AG04449 (cell line): ENCODE measurements at regions not wholly inside any gene's neighbourhood (a gene's known extent, or its start where the extent isn't known, plus 50 kb on each side); places are given as distances from the start of the nearest gene placed in this dataset.
"Not testable (repeated sequence)": the region's sequence is repeated elsewhere in the genome, so short reads cannot be mapped to it uniquely, and the experiment has no call there.

Experiments
- CTCF ChIA-PET: fragments of 350-600 bp; formaldehyde crosslinking; extraction: SDS; loops from one replicate; lab custom pipeline; 2021; ENCODE audit warnings: antibody characterized with exemption; lab: Yijun Ruan, JAX
- POLR2A ChIA-PET: fragments of 400-600, 350-600 bp; formaldehyde crosslinking; extraction: SDS; loops from one replicate; lab custom pipeline; 2020; ENCODE audit warnings: antibody characterized with exemption, inconsistent platforms; lab: Yijun Ruan, JAX
- DNase-seq: peaks from one replicate; pipeline ENCODE4 v3.0.0-alpha.2; 2010; ENCODE audit warnings: low read depth, low spot score
- H3K4me3 ChIP-seq: 2 replicates; pipeline ENCODE4 v1.5.1; 2011; ENCODE audit warnings: low read depth, mild to moderate bottlenecking, control low read depth, low read length
- CTCF ChIP-seq: IDR thresholded peaks from one replicate; pipeline ENCODE4 v1.5.1; 2011; ENCODE audit warnings: mild to moderate bottlenecking, moderate library complexity, low read length, control low read depth, inconsistent platforms; ENCODE audit not compliant: insufficient read depth; ENCODE audit errors: missing control alignments

- no peak for DNase-seq
- no peak for TF ChIP-seq CTCF
- POLR2A ChIA-PET: no interaction called here
- no peak overlapping the region for H3K4me3 ChIP-seq
- CTCF ChIA-PET: no interaction called here
Measured at GRCh38 chr12:42915426-42915825, 325.9 kb upstream of the PRICKLE1 start.

GRCh38 chr12:42912367-42912766, 322.8 kb upstream of the PRICKLE1 start:
- no peak for TF ChIP-seq CTCF
- no peak for DNase-seq
- CTCF ChIA-PET: interaction anchor here (0.6 kb wide), 1 partner anchor 425 kb away, joined by 3 read pairs; no protein-coding TSS in a partner anchor
- POLR2A ChIA-PET: no interaction called here
- H3K4me3 ChIP-seq: no peak overlapping the region

- ChIA-PET POLR2A (no interaction called here), CTCF (no interaction called here)
- H3K4me3 ChIP-seq: no peak overlapping the region
Measured at GRCh38 chr12:42910656-42911055, 321.1 kb upstream of the PRICKLE1 start.

GRCh38 chr12:42908712-42909111, 319.2 kb upstream of the PRICKLE1 start:
- H3K4me3 ChIP-seq: no peak overlapping the region
- POLR2A ChIA-PET: no interaction called here
- no peak for DNase-seq
- CTCF ChIA-PET: no interaction called here
- TF ChIP-seq CTCF: no peak

More at GRCh38 chr12:42910656-42911055, 321.1 kb upstream of the PRICKLE1 start:
- no peak for DNase-seq
- TF ChIP-seq CTCF: no peak

- POLR2A ChIA-PET, H3K4me3 ChIP-seq, DNase-seq: not testable (repeated sequence)
- CTCF ChIA-PET: interaction anchor here (1.0 kb wide), 1 partner anchor 14 kb away, joined by 3 read pairs; no protein-coding TSS in a partner anchor
Measured at GRCh38 chr12:42906801-42907200, 317.3 kb upstream of the PRICKLE1 start.

- POLR2A ChIA-PET: no interaction called here
Measured at GRCh38 chr12:42905419-42905705, 315.8 kb upstream of the PRICKLE1 start.

More at GRCh38 chr12:42905419-42905705, 315.8 kb upstream of the PRICKLE1 start:
- H3K4me3 ChIP-seq: no peak overlapping the region
- no peak for DNase-seq
- TF ChIP-seq CTCF: no peak
- CTCF ChIA-PET: no interaction called here
